ENCODE measurements at regions not wholly inside any gene's neighbourhood (a gene's known extent, or its start where the extent isn't known, plus 50 kb on each side); places are given as distances from the start of the nearest gene placed in this dataset.
"Not testable (repeated sequence)": the region's sequence is repeated elsewhere in the genome, so short reads cannot be mapped to it uniquely, and the experiment has no call there.

DNA sequence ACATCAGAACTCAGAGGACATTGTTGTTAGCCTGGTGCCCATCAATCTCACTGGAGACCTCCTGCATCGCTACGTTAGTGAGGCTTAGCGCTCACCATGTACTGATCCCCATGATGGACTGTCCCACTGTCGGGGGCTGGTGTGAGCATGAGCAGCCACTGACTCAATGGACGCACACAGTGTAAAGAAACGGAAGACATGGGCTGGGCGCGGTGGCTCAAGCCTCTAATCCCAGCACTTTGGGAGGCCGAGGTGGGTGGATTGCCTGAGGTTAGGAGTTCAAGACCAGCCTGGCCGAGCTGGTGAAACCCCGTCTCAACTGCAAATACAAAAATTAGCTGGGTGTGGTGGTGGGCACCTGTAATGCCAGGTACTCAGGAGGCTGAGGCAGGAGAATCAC is 112.9 kb downstream of the CRYBB2 start:
- Histone ChIP-seq H3K4me3 (ENCODE audit: low read length) (no peak overlapping the region), H3K9me3 (ENCODE audit: control insufficient read depth, low read length) (peaks cover 10% of the 10 kb centered on the region), H3K4me1 (ENCODE audit: control insufficient read depth, insufficient read depth, low read length) (peaks cover 5% of the 10 kb centered on the region), H3K9ac (ENCODE audit: low read length) (no peak overlapping the region), H3K27me3 (replicated peaks; ENCODE audit: control insufficient read depth, insufficient read depth, low read length) (no peaks in the 10 kb centered on the region), H3K36me3 (ENCODE audit: control insufficient read depth, insufficient read depth, low read length, severe bottlenecking) (no peaks in the 10 kb centered on the region)
- DNase-seq (ENCODE audit: low read depth) = no peak

DNA sequence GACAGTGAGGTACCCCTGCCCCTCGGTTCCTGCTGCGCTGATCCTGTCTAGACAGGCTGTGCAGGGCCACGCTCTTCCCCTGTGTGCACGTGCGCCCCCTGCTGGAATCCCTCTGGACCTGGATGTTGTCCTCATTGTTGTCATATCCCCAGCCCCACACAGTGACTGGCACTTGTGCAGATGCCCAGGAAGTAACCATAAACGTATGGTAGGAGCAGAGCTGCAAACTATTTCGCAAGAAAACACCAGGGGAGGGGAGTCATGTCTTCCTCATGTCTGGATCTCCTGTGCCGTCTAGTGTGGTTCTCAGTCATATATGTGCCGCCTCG is 114.7 kb downstream of the CRYBB2 start:
- H3K4me3 ChIP-seq (ENCODE audit: low read length) = no peak overlapping the region
- H3K27me3 ChIP-seq (replicated peaks; ENCODE audit: control insufficient read depth, insufficient read depth, low read length) = no peaks in the 10 kb centered on the region
- H3K4me1 ChIP-seq (ENCODE audit: control insufficient read depth, insufficient read depth, low read length) = peaks cover 5% of the 10 kb centered on the region
- no peak overlapping the region for H3K9ac ChIP-seq (ENCODE audit: low read length)
- H3K36me3 ChIP-seq (ENCODE audit: control insufficient read depth, insufficient read depth, low read length, severe bottlenecking) = no peaks in the 10 kb centered on the region
- H3K9me3 ChIP-seq (ENCODE audit: control insufficient read depth, low read length) = peaks cover 15% of the 10 kb centered on the region
- DNase-seq (ENCODE audit: low read depth) = peak; percentile 7

DNA sequence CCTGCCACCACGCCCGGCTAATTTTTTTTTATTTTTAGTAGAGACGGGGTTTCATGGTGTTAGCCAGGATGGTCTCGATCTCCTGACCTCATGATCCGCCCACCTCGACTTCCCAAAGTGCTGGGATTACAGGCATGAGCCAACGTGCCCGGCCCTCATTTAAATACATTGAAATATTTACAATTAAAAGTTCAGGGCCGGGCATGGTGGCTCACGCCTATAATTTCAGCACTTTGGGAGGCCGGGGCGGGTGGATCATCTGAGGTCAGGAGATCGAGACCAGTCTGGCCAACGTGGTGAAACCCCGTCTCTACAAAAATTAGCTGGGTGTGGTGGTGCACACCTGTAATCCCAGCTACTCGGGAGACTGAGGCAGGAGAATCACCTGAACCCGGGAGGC is 115.2 kb downstream of the CRYBB2 start:
- DNase-seq (ENCODE audit: low read depth); H3K4me3 ChIP-seq (ENCODE audit: low read length); H3K9ac ChIP-seq (ENCODE audit: low read length); H3K4me1 ChIP-seq (ENCODE audit: control insufficient read depth, insufficient read depth, low read length); H3K27me3 ChIP-seq (replicated peaks; ENCODE audit: control insufficient read depth, insufficient read depth, low read length); H3K36me3 ChIP-seq (ENCODE audit: control insufficient read depth, insufficient read depth, low read length, severe bottlenecking): not testable (repeated sequence)
- H3K9me3 ChIP-seq (ENCODE audit: control insufficient read depth, low read length) = peaks cover 15% of the 10 kb centered on the region

DNA sequence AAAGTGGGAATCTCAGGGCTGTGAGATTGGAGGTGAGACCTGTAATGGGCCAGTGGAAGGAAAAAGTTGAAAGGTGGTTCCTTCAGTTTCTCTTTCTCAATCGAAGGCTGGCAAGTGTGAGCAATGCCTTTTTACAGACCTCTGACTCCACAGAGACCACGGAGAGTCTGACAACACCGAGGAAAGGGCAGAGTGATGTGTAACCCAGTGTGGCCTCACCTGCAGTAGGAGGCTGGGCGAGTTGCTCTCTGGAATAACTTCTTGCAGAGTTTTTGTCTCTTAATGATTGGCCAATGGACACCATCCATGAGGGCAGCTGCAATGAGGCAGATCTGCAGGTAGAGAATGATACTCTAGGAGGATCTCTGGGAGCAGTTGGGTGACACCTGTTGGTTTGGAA is 115.8 kb downstream of the CRYBB2 start:
- H3K4me3 ChIP-seq (ENCODE audit: low read length); H3K9ac ChIP-seq (ENCODE audit: low read length): not testable (repeated sequence)

DNA sequence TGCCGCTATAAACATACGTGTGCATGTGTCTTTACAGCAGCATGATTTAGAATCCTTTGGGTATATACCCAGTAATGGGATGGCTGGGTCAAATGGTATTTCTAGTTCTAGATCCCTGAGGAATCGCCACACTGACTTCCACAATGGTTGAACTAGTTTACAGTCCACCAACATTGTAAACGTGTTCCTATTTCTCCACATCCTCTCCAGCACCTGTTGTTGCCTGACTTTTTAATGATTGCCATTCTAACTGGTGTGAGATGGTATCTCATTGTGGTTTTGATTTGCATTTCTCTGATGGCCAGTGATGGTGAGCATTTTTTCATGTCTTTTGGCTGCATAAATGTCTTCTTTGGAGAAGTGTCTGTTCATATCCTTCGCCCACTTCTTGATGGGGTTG is 121.1 kb downstream of the CRYBB2 start:
- not testable (repeated sequence) for DNase-seq (ENCODE audit: low read depth); H3K36me3 ChIP-seq (ENCODE audit: control insufficient read depth, insufficient read depth, low read length, severe bottlenecking); H3K4me3 ChIP-seq (ENCODE audit: low read length); H3K4me1 ChIP-seq (ENCODE audit: control insufficient read depth, insufficient read depth, low read length); H3K9ac ChIP-seq (ENCODE audit: low read length); H3K27me3 ChIP-seq (replicated peaks; ENCODE audit: control insufficient read depth, insufficient read depth, low read length)
- peaks cover 15% of the 10 kb centered on the region for H3K9me3 ChIP-seq (ENCODE audit: control insufficient read depth, low read length)

More for the DNA sequence above, 115.8 kb downstream of the CRYBB2 start:
- not testable (repeated sequence) for DNase-seq (ENCODE audit: low read depth); H3K36me3 ChIP-seq (ENCODE audit: control insufficient read depth, insufficient read depth, low read length, severe bottlenecking); H3K27me3 ChIP-seq (replicated peaks; ENCODE audit: control insufficient read depth, insufficient read depth, low read length); H3K4me1 ChIP-seq (ENCODE audit: control insufficient read depth, insufficient read depth, low read length)
- peaks cover 15% of the 10 kb centered on the region for H3K9me3 ChIP-seq (ENCODE audit: control insufficient read depth, low read length)

DNA sequence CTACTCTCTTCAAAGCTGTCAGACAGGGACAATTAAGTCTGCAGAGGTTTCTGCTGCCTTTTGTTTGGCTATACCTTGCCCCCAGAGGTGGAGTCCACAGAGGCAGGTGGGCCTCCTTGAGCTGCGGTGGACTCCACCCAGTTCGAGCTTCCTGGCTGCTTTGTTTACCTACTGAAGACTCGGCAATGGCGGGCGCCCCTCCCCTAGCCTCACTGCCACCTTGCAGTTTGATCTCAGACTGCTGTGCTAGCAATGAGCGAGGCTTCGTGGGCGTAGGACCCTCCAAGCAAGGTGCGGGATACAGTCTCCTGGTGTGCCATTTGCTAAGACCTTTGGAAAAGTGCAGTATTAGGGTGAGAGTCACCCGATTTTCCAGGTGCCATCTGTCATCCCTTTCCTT is 124.9 kb downstream of the CRYBB2 start:
- H3K36me3 ChIP-seq (ENCODE audit: control insufficient read depth, insufficient read depth, low read length, severe bottlenecking); H3K27me3 ChIP-seq (replicated peaks; ENCODE audit: control insufficient read depth, insufficient read depth, low read length); H3K9ac ChIP-seq (ENCODE audit: low read length); DNase-seq (ENCODE audit: low read depth); H3K9me3 ChIP-seq (ENCODE audit: control insufficient read depth, low read length); H3K4me3 ChIP-seq (ENCODE audit: low read length); H3K4me1 ChIP-seq (ENCODE audit: control insufficient read depth, insufficient read depth, low read length): not testable (repeated sequence)

DNA sequence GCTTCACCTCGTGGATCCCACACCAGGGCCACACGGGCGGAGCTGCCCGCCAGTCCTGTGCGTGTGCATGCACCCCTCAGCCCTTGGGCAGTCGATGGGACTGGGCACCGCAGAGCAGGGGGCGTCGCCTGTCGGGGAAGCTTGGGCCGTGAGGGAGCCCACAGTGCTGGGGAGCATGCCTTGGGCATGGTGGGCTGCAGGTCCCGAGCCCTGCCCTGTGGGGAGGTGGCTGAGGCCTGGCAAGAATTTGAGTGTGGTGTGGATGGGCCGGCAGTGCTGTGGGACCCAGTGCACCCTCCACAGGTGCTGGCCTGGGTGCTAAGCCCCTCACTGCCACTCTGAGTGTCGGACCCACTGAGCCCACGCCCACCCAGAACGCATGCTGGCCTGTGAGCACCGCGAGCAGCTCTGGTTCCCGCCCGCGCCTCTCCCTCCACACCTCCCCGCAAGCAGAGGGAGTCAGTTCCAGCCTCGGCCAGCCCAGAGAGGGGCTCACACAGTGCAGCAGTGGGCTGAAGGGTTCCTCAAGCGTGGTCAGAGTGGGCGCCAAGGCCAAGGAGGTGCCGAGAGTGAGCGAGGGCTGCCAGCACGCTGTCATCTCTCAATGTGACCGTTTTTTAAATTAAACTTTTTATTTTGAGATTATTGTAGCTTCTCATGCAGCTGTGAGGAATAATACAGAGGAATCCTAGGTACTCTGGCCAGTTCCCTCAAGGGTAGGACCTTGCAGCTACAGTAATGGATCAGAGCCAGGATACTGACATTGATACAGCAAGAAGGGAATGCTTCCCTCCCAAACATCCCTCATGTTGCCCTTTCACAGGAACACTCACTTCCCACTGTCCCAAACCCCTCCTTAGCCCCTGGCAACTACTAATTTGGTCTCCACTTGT is 127.7 kb downstream of the CRYBB2 start:
- no peaks in the 10 kb centered on the region for H3K4me1 ChIP-seq (ENCODE audit: control insufficient read depth, insufficient read depth, low read length)
- H3K27me3 ChIP-seq (replicated peaks; ENCODE audit: control insufficient read depth, insufficient read depth, low read length) = no peaks in the 10 kb centered on the region
- peak; percentile 33 for DNase-seq (ENCODE audit: low read depth)
- H3K9ac ChIP-seq (ENCODE audit: low read length) = no peak overlapping the region
- no peak overlapping the region for H3K4me3 ChIP-seq (ENCODE audit: low read length)
- H3K36me3 ChIP-seq (ENCODE audit: control insufficient read depth, insufficient read depth, low read length, severe bottlenecking) = peaks cover 21% of the 10 kb centered on the region
- no peaks in the 10 kb centered on the region for H3K9me3 ChIP-seq (ENCODE audit: control insufficient read depth, low read length)

DNA sequence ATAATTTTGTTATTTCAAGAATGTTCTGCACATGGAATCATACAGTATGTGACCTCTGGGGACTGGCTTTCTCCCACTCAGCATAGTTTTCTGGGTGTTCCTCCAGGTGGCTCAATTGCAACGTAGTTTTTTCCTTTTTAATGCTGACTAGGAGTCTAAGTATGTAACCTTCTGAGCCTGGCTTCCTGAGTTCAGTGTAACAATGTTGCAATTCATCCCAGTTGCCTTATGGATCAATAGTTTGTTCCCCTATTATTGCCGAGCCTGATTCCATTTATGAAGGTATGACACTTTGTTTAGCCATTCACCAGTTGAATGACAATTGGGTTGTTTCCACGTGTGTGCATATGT is 128.3 kb downstream of the CRYBB2 start:
- Histone ChIP-seq H3K27me3 (replicated peaks; ENCODE audit: control insufficient read depth, insufficient read depth, low read length) (no peaks in the 10 kb centered on the region), H3K4me3 (ENCODE audit: low read length) (no peak overlapping the region), H3K9me3 (ENCODE audit: control insufficient read depth, low read length) (no peaks in the 10 kb centered on the region), H3K4me1 (ENCODE audit: control insufficient read depth, insufficient read depth, low read length) (no peaks in the 10 kb centered on the region), H3K36me3 (ENCODE audit: control insufficient read depth, insufficient read depth, low read length, severe bottlenecking) (peaks cover 23% of the 10 kb centered on the region), H3K9ac (ENCODE audit: low read length) (no peak overlapping the region)
- peak; percentile 35 for DNase-seq (ENCODE audit: low read depth)

DNA sequence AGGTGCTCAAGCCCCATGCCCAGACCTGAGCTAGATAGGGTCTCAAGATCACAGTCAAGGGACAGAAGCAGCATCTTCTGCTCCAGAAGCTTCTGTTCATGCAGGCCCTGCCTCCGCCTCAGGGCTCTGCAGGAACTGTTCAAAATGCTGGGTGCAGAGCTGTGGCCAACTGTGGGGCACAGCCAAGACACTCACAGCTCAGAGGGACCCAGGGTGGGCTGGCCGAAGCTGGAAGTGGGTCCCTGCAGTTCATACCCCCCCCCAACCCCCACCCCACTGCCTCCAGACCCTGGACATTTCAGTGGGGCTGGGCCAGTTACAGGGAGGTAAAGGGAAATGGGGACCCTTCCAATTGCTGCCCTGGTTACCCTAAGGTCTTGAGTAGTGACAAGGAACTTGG is 129.0 kb downstream of the CRYBB2 start:
- H3K4me1 ChIP-seq (ENCODE audit: control insufficient read depth, insufficient read depth, low read length) = no peaks in the 10 kb centered on the region
- H3K36me3 ChIP-seq (ENCODE audit: control insufficient read depth, insufficient read depth, low read length, severe bottlenecking) = peaks cover 28% of the 10 kb centered on the region
- no peak overlapping the region for H3K9ac ChIP-seq (ENCODE audit: low read length)
- no peaks in the 10 kb centered on the region for H3K27me3 ChIP-seq (replicated peaks; ENCODE audit: control insufficient read depth, insufficient read depth, low read length)
- no peak overlapping the region for H3K4me3 ChIP-seq (ENCODE audit: low read length)
- no peaks in the 10 kb centered on the region for H3K9me3 ChIP-seq (ENCODE audit: control insufficient read depth, low read length)
- DNase-seq (ENCODE audit: low read depth) = no peak

DNA sequence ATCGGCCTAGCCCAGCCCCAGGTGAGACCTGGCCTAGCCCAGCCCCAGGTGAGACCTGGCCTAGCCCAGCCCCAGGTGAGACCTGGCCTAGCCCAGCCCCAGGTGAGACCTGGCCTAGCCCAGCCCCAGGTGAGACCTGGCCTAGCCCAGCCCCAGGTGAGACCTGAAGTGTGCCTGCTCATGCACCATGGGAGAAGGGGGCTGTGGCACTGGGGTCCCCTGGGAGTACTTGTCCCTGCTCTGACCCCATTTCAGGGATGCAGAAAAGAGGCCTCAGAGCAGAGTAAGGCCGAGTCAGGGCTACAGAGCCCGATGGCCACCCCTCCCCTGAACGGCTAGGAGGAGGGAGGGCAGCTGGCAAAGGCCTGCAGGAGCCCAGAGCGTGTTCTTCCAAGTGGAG is 129.6 kb downstream of the CRYBB2 start:
- not testable (repeated sequence) for H3K4me3 ChIP-seq (ENCODE audit: low read length); DNase-seq (ENCODE audit: low read depth); H3K9ac ChIP-seq (ENCODE audit: low read length); H3K4me1 ChIP-seq (ENCODE audit: control insufficient read depth, insufficient read depth, low read length); H3K27me3 ChIP-seq (replicated peaks; ENCODE audit: control insufficient read depth, insufficient read depth, low read length); H3K9me3 ChIP-seq (ENCODE audit: control insufficient read depth, low read length)
- peaks cover 34% of the 10 kb centered on the region for H3K36me3 ChIP-seq (ENCODE audit: control insufficient read depth, insufficient read depth, low read length, severe bottlenecking)

DNA sequence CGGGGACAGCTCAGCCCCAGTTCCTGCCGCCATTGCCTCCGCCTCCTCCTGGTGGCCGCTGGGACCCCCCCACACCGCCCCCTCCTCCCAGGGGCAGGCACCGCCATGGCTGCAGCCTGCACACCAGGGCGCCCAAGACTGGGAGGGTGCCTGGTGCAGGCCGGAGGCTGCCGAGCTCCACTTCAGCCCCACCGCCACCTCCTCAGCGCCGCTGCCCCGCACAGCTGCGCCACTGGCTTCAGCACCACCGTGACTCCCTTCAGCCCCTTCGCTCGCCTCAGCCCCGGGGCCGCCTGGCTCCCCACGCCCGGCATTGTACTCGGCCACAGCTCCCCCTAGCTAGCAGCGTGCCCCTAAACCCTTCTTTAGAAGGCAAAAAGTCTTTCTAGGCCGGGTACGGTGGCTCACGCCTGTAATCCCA is 131.1 kb downstream of the CRYBB2 start:
- H3K4me1 ChIP-seq (ENCODE audit: control insufficient read depth, insufficient read depth, low read length) = no peaks in the 10 kb centered on the region
- no peaks in the 10 kb centered on the region for H3K27me3 ChIP-seq (replicated peaks; ENCODE audit: control insufficient read depth, insufficient read depth, low read length)
- H3K9me3 ChIP-seq (ENCODE audit: control insufficient read depth, low read length) = no peaks in the 10 kb centered on the region
- peaks cover 46% of the 10 kb centered on the region for H3K36me3 ChIP-seq (ENCODE audit: control insufficient read depth, insufficient read depth, low read length, severe bottlenecking)
- H3K9ac ChIP-seq (ENCODE audit: low read length) = no peak overlapping the region
- no peak overlapping the region for H3K4me3 ChIP-seq (ENCODE audit: low read length)
- no peak for DNase-seq (ENCODE audit: low read depth)

Measured in adipocyte (in vitro differentiated cells).